GM13976 (cell line): ENCODE measurements at regions not wholly inside any gene's neighbourhood (a gene's known extent, or its start where the extent isn't known, plus 50 kb on each side); places are given as distances from the start of the nearest gene placed in this dataset.

ENCODE experiments used
- DNase-seq: peaks from one replicate; pipeline ENCODE4 v3.0.0; 2012; ENCODE audit warnings: low spot score
- in situ Hi-C: fragments of 300-500 bp; cut with MboI; formaldehyde crosslinking; loops from one replicate; pipeline ENCODE4 v1.12.0; 2022; ENCODE audit warnings: low sequenced_read_pairs, mixed read lengths, inconsistent platforms; ENCODE audit not compliant: unreplicated experiment
- TF ChIP-seq, protein P1 (sequence below): IDR thresholded peaks from 2 replicates; pipeline ENCODE4 v1.5.1; 2012; ENCODE audit warnings: borderline replicate concordance, mild to moderate bottlenecking; ENCODE audit not compliant: insufficient read depth; ENCODE audit errors: extremely low read depth, missing control alignments, control extremely low read depth

- in situ Hi-C loops: no loop called here
- DNase-seq: no peak
- TF ChIP-seq, protein P1, sequence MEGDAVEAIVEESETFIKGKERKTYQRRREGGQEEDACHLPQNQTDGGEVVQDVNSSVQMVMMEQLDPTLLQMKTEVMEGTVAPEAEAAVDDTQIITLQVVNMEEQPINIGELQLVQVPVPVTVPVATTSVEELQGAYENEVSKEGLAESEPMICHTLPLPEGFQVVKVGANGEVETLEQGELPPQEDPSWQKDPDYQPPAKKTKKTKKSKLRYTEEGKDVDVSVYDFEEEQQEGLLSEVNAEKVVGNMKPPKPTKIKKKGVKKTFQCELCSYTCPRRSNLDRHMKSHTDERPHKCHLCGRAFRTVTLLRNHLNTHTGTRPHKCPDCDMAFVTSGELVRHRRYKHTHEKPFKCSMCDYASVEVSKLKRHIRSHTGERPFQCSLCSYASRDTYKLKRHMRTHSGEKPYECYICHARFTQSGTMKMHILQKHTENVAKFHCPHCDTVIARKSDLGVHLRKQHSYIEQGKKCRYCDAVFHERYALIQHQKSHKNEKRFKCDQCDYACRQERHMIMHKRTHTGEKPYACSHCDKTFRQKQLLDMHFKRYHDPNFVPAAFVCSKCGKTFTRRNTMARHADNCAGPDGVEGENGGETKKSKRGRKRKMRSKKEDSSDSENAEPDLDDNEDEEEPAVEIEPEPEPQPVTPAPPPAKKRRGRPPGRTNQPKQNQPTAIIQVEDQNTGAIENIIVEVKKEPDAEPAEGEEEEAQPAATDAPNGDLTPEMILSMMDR: no peak
Measured at GRCh38 chr18:78642296-78642951, 337.2 kb upstream of the SALL3 start.

GRCh38 chr18:78643004-78643403 is 336.6 kb upstream of the SALL3 start:
- in situ Hi-C loops: no loop called here
- no peak for DNase-seq
- TF ChIP-seq, protein P1: no peak

DNA sequence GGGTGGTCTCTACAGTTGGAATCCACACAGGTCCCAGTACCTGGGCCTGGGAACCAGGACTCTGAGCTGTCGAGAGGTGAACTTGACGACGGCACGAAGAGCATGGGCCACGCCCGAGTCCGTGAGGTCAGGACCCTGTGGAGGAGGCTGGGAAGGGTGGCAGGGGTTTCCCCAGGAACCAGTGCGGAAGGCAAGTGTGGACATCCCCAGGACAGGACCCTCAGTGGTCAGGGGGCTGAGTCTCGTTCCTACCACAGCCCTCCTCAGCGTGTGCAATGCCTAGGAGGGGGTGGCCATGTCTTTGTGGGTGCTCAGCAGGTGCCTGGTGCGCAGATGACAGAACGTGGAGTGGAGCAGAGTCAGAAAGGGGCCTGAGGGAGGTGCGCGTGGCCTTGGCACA is 335.6 kb upstream of the SALL3 start:
- TF ChIP-seq, protein P1: no peak
- in situ Hi-C loops: no loop called here
- no peak for DNase-seq

DNA sequence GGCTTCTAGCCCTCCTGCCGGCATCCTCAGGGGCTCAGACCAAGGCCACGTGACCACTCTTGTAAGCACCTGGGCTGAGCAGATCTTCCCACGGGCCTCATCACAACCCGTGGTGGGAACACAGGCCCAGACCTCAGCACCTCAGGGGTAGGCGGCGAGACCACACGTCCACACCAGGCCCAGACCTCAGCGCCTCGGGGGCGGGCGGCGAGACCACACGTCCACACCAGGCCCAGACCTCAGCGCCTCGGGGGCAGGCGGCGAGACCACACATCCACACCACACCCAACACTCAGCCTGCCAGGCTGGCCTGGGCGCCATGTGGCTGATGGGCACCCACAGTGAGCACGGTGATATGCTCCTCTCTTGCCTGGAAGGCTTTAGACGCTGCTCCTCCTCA is 334.4 kb upstream of the SALL3 start:
- DNase-seq: no peak
- in situ Hi-C loops: no loop called here
- TF ChIP-seq, protein P1: no peak

DNA sequence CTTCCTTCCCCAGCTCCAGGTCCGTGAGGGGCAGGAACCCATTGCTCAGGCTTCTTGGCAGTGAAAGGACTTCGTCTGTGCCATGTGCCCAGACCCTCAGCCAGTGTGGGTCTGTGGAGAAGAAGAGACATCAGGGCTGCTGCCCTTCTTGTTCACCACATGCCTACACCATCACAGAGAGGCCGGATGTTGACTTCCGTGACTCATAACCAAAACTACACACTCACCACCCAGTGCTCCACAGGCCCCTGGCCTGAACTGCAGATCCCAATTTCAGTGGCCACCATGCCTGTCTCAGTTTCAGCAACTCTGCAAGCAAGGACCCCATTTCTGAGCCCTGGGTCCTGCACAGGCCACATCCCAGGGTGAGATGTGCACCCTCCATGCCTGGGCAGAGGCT is 332.6 kb upstream of the SALL3 start:
- in situ Hi-C loops: no loop called here

GRCh38 chr18:78649421-78649820 is 330.2 kb upstream of the SALL3 start:
- DNase-seq: no peak
- in situ Hi-C loops: no loop called here
- TF ChIP-seq, protein P1: no peak

More for the DNA sequence above, 332.6 kb upstream of the SALL3 start:
- no peak for DNase-seq
- TF ChIP-seq, protein P1: no peak
